ENCODE measurements at regions not wholly inside any gene's neighbourhood (a gene's known extent, or its start where the extent isn't known, plus 50 kb on each side); places are given as distances from the start of the nearest gene placed in this dataset.

DNA sequence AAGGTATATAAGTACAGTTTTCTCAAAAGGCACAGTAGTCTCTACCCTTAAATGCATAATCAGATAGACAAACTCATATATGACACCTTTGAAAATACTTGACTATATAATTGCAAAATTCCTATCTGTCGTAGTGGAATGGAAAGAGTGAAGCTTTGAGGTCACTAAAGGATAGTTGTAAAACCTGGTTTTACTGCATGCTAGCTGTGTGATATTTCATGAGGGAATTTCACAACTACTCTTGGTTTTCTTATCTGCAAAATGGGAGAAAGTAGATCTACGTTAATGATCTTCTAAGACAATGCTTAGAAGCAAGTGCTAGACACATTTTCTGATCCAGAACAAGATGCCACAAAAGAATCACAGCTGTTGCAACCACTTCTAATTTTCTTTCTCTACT, 332.2 kb downstream of the AASDHPPT start:
- no peak for DNase-seq (ENCODE audit: low spot score)

DNA sequence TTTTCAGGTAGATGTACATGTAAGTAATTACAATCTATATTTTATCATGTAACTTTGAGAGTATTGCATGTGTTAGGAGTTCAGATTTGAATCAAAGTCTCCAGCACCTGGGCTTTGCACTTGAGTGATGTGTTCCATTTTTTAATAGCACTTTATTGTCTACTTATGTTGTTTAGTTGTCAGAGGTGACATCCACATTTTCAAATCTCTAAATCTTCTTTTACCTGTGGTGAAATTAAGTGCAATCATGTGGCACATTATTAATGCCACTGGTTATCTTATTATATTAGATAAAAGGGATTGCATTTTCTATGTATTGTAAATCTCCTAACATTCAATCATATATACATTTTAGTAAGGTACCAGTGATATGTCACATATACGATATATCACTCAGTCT, 333.4 kb downstream of the AASDHPPT start:
- no peak for DNase-seq (ENCODE audit: low spot score)

DNA sequence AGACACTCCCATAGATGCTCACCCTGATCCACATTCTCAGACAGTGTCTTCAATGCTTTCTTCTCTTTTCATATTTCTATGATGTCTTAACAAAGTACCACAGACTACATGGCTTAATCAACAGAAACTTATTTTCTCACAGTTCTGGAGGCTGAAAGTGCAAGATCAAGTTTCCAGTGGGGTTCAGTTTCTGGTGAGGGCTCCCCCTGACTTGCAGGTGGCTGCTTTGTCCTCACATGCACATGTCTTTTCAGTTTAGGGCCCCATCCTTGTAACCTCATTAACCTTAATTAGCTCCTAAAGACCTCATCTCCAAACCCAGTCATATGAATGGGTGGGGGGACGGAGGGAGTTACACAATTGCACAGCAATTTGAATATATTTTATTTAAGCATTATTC, 335.8 kb downstream of the AASDHPPT start:
- no peak for DNase-seq (ENCODE audit: low spot score)

DNA sequence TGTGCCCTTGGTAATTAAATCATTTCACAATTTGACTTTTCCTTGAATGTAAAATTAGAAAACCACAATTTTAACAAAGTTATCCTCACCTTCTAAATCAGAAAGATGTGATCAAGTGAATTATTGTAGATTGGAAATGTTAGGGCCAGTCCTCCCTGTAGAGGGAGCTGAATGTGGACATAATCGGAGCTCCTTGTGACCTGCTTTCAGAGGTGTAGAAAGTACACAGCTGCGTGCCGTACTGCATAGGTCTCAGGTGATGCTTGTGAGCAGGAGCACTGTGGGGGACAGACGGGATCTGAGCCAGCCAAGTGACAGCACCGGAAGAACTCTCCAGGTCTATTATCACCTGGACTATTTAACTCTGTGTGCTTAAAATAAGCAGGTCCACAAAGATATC, 338.0 kb downstream of the AASDHPPT start:
- no peak for DNase-seq (ENCODE audit: low spot score)

DNA sequence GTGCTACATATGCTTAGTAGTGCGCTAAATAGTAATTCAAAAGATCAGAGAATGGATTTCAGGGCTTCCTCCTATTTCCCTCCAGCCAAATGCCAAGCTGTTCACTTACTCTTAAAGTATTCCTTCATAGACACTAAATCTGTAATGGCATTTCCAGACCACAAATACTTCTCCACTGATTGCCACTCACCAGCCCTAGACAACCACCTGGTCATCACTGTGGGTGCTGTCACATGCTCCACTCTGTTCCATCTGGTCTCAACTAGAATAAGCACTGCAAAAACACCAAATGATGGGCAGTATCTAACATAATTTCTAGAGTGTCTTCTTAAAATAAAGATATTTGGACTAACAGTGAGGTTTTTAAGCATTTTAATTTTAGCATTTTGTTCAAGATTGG, 341.3 kb downstream of the AASDHPPT start:
- DNase-seq (ENCODE audit: low spot score), result no peak

DNA sequence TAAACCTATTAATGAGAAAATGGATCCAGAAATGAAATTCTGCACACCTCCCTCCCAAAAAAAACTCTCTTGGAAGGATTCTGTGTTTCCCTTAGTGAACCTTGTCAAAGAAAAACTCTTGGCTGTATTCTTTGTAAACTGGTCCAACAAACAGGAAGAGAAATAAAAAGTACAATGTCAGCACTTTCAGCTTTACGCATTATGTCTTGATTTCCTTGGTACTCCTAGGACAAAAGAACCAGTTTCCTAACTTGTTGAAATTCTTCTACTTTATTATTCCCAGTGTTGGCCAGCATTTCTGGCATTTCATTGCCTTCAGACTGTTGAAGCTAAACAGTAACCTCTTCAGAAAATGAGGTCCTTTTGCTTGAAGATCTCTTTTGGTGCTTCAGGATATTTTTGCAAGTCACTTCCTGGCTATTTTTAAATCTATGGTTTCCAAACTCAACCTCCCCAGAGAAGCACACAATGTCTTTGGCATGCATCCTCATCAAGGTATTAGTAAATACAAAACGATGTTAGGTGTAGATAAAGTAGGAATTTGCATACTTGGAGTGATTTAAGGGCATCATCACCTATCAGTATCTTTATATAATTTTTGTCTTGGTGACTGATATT, 342.7 kb downstream of the AASDHPPT start:
- DNase-seq (ENCODE audit: low spot score), result no peak

DNA sequence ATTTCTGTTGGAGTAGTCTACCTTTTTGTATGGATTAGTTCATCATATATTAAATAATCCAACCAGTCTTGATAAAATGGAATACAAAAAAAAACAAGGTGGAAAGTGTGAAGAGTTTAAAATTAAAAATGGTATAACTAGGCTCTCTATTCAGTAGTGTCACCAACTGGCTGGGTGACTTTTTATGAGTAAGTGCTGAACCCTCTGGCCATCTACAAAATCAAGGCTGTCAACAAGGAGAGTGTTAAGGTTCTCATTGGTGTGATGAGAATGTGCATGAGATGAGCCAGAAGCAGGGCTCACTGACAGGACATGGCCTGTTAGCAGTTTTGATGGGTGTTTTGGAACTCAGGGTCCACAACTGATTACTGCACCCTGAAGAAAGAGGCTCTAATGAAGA, 343.2 kb downstream of the AASDHPPT start:
- no peak for DNase-seq (ENCODE audit: low spot score)

DNA sequence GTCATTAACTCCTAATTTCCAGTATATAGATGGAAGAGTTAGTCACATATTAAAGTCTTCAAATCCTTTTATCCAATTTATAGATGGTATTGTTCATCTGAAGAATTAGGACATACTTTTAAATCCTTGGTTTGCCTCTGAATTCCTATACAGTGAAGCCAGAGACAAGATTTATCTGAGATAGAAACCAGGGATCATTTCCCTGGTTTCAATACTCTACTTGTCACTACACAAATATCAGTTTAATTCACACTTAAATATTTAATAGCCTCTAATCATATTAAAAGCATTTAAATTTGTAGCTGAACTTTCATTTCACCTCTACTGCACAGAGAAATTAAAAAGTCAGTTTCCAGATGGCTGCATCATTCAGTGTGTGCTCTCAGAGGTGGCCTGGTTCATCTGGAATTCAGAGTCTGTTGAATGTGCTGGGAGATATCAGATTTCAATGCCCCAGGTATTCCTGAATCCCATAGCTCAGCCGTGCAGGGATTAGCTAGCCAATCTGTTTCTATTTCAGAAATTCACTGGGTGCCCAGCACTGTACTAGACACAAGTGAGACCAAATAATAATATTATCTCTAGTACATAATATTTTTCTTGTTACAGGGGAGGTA, 344.3 kb downstream of the AASDHPPT start:
- DNase-seq (ENCODE audit: low spot score), result no peak

DNA sequence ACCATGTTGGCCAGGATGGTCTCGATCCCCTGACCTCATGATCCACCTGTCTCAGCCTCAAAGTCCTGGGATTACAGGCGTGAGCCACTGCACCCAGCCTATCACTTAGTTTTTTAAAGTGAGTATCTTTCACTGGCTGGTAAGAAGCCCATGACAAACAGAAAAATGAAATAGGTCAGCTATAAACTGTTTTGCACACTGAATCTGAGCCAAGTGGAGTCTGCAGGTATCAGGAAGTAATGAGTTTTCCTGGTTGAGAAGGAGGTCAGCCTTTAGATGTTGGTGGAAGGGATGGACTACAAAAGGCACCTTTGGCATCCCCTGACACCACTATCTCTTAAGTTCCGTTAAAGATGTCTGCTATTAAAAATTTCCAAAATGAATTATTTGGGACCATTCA, 345.1 kb downstream of the AASDHPPT start:
- no peak for DNase-seq (ENCODE audit: low spot score)

DNA sequence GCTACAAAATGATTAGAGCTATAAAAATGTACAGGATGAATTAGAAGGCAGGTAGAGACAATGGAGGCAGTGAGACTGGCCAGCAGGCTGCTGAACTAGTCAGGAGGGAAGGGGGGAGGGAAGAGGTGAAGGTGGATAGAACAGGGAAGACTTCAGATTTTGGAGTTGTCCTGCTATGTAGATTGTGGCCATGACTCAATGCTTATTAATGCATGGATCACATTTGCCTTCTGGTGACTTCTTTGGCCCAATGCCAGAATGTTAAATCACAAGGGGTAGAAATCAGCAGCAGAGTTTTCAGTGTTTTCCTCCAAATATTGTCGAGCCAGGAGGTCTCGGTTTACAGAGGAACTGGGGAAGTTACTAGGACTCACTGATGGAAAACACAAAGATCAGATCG, 346.6 kb downstream of the AASDHPPT start:
- peak; percentile 16 for DNase-seq (ENCODE audit: low spot score)

DNA sequence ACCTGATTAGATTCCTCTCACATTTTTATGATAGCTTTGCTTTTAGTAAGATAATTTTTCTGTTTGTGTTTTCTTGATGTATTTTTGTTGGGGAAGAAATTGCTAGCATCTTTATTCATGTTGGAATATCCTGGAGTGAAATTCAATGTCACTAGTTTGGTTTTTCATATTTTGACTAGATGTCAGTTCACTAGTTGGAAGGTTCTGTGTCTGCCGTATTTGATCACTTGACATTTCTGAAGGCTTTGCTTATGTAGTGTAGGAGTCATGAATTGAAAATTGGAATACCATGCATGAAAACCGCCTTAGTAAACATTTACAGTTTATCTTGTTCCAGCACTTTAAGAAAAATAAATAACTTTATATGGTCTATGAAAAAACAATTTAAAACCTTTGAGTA, 348.4 kb downstream of the AASDHPPT start:
- no peak for DNase-seq (ENCODE audit: low spot score)

DNA sequence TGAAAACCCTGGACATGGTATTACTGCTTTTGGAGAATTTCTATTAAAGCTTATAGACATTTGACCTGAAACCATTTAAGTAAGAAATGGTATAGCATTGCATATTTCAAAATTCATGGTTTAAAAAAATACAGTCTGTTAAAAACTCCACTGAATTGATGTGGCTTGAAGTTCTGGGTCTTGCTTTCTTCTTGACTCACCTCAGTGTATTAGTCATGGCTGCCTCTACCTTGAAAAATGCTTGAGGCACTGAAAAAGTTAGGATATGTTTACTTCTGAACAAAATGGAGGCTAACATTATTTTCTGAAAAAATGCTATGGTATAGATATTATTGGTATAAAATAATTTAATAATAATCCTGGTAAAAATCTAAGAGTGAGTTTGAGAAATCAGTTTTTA, 349.2 kb downstream of the AASDHPPT start:
- DNase-seq (ENCODE audit: low spot score), result no peak

DNA sequence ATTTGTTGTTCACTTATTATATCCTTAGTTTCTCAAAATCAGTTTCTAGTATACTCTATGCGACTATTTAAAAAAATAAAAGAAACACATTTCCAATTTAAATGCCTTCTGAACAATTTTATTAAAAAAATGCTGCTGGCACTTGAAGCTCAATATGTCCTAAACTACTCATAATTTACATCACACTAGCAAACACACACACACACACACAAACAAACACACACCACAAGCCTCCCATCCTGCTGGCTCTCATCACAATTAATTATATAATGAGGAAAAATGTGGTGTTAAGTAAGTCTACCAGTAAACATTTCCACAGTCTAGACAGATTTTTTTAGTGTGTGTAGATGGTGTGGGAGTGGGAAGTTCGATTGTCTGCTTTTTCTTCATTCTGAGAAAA, 350.3 kb downstream of the AASDHPPT start:
- DNase-seq (ENCODE audit: low spot score), result no peak

DNA sequence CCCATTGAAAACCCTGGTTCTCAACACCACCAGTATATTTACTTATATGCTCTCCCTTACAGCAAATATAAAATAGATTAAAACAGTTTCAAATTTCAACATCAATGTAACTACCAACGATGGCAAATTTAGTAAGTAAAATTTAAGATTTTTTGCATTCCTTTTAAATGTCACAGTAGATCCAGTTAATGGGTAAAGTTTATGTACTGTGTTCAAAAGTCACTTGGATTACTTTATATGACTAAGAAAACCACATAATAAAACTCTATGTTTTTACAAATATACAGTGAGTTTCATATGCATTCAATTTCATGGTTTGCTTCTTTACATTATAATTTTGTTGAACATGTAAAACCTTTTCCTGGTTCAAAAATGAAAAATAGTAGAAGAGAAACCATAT, 364.6 kb downstream of the AASDHPPT start:
- no peak for DNase-seq (ENCODE audit: low spot score)

DNA sequence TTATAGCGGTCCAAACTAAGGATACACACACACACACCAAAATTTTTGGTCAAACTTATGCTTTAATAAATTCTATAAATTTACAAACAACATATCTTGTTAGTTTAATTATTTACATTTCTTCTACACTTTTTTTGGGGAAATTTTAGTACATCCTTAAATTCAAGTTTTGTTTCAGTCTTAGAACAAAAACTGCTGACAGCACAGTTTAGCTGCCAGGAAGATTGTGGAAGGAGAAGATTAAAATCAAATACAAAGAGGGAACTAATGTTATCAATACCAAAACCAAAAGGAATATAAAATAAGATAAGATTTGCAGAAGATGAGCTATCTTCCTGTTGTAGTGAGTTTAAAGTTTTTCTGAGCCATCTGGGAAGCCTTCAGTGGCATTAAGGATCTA, 368.8 kb downstream of the AASDHPPT start:
- no peak for DNase-seq (ENCODE audit: low spot score)

DNA sequence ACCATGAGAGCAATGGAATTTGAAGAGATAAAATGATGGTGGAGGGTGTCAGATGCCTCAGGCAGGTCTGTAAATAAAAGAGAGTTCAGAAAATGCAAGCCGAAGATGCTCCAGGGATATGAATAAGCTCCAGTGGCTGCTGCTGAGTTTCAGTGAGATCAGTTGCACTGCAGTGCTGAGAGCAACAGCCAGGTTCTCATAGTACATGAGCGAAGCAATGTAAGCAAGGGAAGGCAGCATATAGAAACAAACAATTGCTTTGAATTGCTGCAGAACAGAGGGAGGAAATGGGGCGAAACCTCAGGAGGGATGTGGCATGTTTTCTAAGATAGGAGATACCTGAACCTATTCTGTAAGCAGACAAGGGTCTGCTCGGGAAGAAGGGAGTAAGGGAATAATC, 369.5 kb downstream of the AASDHPPT start:
- no peak for DNase-seq (ENCODE audit: low spot score)

DNA sequence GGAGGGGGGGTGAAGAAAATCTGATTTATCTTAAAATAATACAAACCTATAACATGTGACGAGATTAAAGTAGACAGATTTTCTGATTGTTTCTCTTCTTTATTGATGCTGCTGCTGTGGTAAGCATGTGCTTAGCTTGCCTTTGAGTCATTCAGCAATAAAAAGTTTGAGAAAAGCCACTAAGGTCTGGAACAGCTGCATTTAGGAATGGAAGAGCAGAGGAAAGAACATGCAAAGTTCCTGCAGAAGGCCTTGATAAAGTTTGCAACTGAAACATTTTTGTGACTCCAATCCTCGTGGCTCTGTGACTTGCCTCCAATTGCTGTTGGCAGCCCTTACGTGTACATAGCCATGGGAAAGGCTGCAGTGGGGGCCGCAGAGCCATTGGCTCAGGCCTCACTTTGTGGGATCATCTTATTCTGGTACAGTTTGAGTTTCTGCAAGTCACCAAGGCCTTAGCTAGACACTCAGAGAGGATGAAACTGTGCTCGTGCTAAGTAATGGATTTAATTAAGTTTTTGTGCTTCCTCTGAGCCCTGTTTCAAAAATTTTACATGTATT, 370.2 kb downstream of the AASDHPPT start:
- no peak for DNase-seq (ENCODE audit: low spot score)

DNA sequence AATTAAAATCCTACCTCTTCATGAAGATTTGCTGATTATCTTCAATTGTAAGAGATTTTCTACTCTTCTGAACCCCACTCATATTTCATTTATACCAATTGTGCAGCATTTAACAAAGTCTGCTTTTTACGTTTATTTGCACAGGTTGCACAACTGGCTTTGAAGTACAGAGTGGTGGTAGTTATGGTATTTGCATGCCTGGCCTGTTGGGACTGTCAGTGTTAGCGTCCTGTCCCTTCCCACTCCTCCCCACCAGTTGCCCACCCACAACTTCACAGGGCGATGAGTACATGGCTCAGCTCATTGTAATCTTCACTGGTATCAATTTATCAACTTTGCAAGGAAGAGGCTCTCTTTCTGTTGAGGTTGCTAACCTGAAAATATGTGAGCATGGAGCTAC, 372.3 kb downstream of the AASDHPPT start:
- DNase-seq (ENCODE audit: low spot score), result no peak

DNA sequence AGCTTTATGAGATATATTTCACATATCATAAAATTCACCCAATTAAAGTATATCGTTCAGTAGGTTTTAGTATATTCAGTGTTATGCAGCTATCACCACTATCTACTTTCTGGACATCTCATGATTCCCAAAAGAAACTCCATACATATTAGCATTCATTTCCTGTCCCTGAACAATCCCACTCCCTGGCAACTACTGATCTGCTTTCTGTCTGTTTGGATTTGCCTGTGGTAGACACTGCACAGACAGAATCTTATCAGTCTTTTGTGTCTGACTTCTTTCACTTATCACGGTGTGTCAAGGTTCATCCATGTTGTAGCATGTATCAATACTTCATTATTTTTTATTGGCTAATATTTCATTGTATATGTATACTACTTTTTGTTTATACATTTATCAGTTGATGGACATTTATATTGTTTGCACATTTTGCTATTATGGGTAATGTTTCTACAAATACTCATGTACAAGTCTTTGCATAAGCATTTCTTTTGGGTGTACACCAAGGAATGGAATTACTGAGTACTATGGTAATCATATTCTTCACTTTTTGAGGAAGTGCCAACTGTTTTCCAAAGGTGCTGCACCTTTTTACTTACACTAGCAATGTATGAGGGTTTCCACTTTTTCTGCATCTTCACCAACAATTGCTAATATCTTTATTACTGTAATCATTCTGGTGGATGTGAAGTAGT, 373.9 kb downstream of the AASDHPPT start:
- no peak for DNase-seq (ENCODE audit: low spot score)

DNA sequence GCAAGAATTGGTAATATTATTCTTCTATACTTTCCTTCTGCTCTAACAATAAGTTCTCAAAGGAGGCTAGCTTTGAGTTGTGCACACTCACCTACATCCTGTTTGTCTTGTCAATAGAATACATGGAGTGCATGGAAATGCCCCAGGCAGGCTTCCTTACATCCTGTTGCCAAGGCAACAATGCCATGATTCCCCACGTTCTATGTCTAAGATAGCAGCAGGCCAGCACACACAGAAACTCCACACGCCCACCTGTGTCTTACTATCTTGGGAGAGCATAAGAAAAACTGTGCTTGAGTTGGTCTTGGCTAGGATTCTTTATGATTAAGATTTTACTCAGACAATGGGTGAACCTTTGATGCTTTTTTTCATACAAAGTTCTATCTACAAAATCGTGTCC, 379.2 kb downstream of the AASDHPPT start:
- DNase-seq (ENCODE audit: low spot score), result no peak

DNA sequence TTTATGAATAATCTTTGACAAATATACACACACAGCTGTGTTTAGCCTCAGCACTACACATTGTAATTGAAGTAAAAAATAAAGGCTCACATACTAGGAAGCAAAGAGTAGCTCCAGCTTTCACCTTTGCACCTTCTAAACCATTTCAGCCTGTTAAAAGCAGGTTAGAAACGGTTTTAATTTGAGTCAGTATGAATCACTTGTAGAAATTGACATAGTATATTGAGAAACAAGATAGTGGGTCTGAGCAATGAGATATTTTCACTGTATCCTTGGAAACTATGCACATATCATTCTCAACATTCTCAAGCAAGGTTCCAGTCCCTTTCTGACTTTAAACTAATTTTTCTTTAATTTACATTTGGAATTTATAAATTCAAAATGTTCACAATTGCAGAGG, 380.3 kb downstream of the AASDHPPT start:
- DNase-seq (ENCODE audit: low spot score), result no peak

DNA sequence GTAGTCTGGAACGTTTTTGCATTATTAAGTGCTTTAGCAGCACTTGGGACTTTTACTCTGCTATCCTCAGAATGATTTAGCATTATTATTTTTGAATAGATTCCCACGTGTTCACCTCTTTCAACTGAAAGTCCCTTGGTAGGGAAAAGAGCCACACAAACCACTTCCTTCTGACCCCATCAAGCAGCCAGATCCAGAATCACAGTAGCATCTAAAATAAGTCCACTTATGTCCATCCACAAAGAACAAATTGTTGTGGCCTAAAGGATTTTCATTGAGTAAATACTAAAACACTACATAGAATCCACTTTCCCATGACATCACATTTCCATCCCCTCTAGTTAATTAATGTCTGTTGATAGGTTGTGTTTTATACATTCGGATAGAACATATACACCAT, 381.7 kb downstream of the AASDHPPT start:
- DNase-seq (ENCODE audit: low spot score), result no peak

DNA sequence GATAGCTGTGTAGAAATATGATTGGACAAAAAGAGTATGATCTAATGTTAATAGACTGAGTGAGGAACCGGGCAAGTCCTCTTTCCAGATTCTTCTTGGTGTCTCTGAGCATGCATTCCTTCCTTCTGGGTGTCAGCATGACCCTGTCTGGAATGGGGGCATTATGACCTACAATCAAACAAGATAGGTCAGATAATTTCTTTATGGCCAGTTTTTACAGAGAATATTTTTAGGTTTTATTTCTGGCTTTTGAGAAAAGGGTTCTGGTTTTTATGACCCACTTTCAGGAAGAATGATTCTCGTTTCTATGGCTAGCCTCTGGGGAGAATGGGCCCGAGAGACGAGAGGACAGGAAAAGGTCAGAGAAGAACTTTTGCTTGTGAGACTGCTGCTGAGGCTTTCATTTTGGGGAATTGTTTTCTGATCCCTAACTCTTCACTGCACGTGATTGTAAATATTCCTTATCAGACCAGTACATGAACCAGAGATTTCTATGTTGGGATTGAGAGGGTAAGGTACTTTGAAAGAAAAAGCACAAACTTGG, 383.8 kb downstream of the AASDHPPT start:
- no peak for DNase-seq (ENCODE audit: low spot score)
